Kidney (tissue), 13 donors: ENCODE measurements at regions not wholly inside any gene's neighbourhood (a gene's known extent, or its start where the extent isn't known, plus 50 kb on each side); places are given as distances from the start of the nearest gene placed in this dataset.

Experiments used
- DNase-seq, 5 donors: peaks; one replicate each; pipeline ENCODE4 v3.0.0-alpha.2; 2013 to 2020
- FAIRE-seq: peaks from 2 replicates; lab custom pipeline; 2012; peaks lifted over from hg19 to GRCh38; lab: Jason Lieb, UNC
- H3K27ac ChIP-seq, 2 donors: one replicate each; pipeline ENCODE4 v1.7.0; 2013; ENCODE audit warnings: low read depth in 2 of 2, low read length in 2 of 2, inconsistent platforms in 1 of 2
- H3K27me3 ChIP-seq: one replicate; pipeline ENCODE4 v1.7.1; 2013; ENCODE audit warnings: low read length, inconsistent platforms; ENCODE audit not compliant: control insufficient read depth, insufficient read depth
- H3K36me3 ChIP-seq, 3 donors: one replicate each; pipeline versions ENCODE4 v1.7.0 to v1.7.1; 2013; ENCODE audit warnings: low read length in 3 of 3, control low read depth in 1 of 3, inconsistent platforms in 1 of 3; ENCODE audit not compliant: insufficient read depth in 3 of 3, control insufficient read depth in 2 of 3
- H3K4me1 ChIP-seq, 3 donors: one replicate each; pipeline versions ENCODE4 v1.7.0 to v1.7.1; 2013; ENCODE audit warnings: low read length in 3 of 3, inconsistent platforms in 1 of 3, low read depth in 1 of 3; ENCODE audit not compliant: control insufficient read depth in 2 of 3, insufficient read depth in 2 of 3
- H3K4me3 ChIP-seq, 3 donors: one replicate each; pipeline versions ENCODE4 v1.7.0 to v1.8.1; 2013; ENCODE audit warnings: low read length in 3 of 3, control low read depth in 1 of 3, inconsistent platforms in 1 of 3
- H3K9ac ChIP-seq, 3 donors: one replicate each; pipeline versions ENCODE4 v1.7.0 to v1.7.1; 2013; ENCODE audit warnings: low read length in 3 of 3, control low read depth in 1 of 3, inconsistent platforms in 1 of 3
- H3K9me3 ChIP-seq, 3 donors: one replicate each; pipeline versions ENCODE4 v1.7.0 to v1.7.1; 2013; ENCODE audit warnings: low read length in 3 of 3, control low read depth in 1 of 3, inconsistent platforms in 1 of 3; ENCODE audit not compliant: control insufficient read depth in 2 of 3, insufficient read depth in 1 of 3
- intact Hi-C: fragments of 100-400 bp; cut with DNase I; formaldehyde crosslinking; loops from one replicate; pipeline ENCODE4 v1.11.1; 2022
- TF ChIP-seq, protein P1 (sequence below): IDR thresholded peaks from 3 replicates; pipeline ENCODE4 v1.5.1; 2012; ENCODE audit warnings: mild to moderate bottlenecking, moderate library complexity, borderline replicate concordance; ENCODE audit not compliant: insufficient read depth; ENCODE audit errors: extremely low read depth
- donor health status: control.
- donor health status: control.
- donor health status: control.
- donor health status: control.
- donor health status: control.
- donor health status: DM: yes; HTN: yes; CAD: no.
- donor health status: Normal renal cell carcinoma (clear cell type).

DNA sequence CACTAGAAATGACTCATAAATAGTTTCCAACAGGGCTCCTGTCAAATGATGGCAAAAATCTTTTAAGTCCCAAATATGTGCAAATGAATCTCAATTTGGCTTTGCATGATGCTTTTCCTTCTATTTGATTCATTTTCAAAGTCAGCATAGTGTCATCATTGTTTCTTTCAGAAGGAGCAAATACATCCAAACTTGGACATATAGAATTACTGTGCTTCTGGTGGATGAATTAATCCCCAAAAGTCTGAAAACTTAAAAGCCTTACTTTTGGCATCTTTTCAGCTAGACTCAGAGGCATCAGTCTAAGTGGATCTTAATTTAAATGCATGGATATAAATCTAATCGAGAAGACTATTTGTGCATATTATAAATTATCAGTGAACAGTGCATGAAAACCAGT lies 578.1 kb upstream of the FZD8 start:
- no peak for FAIRE-seq
- intact Hi-C loops: no loop called here

GRCh38 chr10:36211856-36212255 lies 569.8 kb upstream of the FZD8 start:
- H3K9me3 ChIP-seq: no peaks in the 10 kb centered on the region
- no peak overlapping the region for H3K9ac ChIP-seq
- H3K4me3 ChIP-seq: no peak overlapping the region
- FAIRE-seq (no peak), DNase-seq (no peak)
- no peaks in the 10 kb centered on the region for H3K27me3 ChIP-seq
- intact Hi-C loops: no loop called here
- H3K27ac ChIP-seq: no peak overlapping the region
- TF ChIP-seq, protein P1, sequence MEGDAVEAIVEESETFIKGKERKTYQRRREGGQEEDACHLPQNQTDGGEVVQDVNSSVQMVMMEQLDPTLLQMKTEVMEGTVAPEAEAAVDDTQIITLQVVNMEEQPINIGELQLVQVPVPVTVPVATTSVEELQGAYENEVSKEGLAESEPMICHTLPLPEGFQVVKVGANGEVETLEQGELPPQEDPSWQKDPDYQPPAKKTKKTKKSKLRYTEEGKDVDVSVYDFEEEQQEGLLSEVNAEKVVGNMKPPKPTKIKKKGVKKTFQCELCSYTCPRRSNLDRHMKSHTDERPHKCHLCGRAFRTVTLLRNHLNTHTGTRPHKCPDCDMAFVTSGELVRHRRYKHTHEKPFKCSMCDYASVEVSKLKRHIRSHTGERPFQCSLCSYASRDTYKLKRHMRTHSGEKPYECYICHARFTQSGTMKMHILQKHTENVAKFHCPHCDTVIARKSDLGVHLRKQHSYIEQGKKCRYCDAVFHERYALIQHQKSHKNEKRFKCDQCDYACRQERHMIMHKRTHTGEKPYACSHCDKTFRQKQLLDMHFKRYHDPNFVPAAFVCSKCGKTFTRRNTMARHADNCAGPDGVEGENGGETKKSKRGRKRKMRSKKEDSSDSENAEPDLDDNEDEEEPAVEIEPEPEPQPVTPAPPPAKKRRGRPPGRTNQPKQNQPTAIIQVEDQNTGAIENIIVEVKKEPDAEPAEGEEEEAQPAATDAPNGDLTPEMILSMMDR: no peak
- no peaks in the 10 kb centered on the region for H3K36me3 ChIP-seq
- H3K4me1 ChIP-seq: no peaks in the 10 kb centered on the region

More for the DNA sequence above, 578.1 kb upstream of the FZD8 start:
- Histone ChIP-seq H3K9me3 (no peaks in the 10 kb centered on the region), H3K36me3 (no peaks in the 10 kb centered on the region), H3K27ac (no peak overlapping the region), H3K9ac (no peak overlapping the region), H3K4me3 (no peak overlapping the region), H3K27me3 (no peaks in the 10 kb centered on the region), H3K4me1 (no peaks in the 10 kb centered on the region)
- TF ChIP-seq, protein P1: no peak
- no peak for DNase-seq

GRCh38 chr10:36209480-36209879 lies 567.4 kb upstream of the FZD8 start:
- TF ChIP-seq, protein P1: no peak
- Histone ChIP-seq H3K27ac (no peak overlapping the region), H3K27me3 (no peaks in the 10 kb centered on the region), H3K4me3 (no peak overlapping the region), H3K9ac (no peak overlapping the region), H3K4me1 (no peaks in the 10 kb centered on the region), H3K36me3 (no peaks in the 10 kb centered on the region), H3K9me3 (no peaks in the 10 kb centered on the region)
- DNase-seq (no peak), FAIRE-seq (no peak)
- intact Hi-C loops: no loop called here

GRCh38 chr10:36202881-36203280 lies 560.8 kb upstream of the FZD8 start:
- DNase-seq: no peak
- Histone ChIP-seq H3K36me3 (no peaks in the 10 kb centered on the region), H3K27ac (no peak overlapping the region), H3K4me3 (no peak overlapping the region), H3K27me3 (no peaks in the 10 kb centered on the region), H3K4me1 (no peaks in the 10 kb centered on the region), H3K9ac (no peak overlapping the region), H3K9me3 (no peaks in the 10 kb centered on the region)
- intact Hi-C loops: no loop called here
- peak; percentile 76 for FAIRE-seq
- TF ChIP-seq, protein P1: no peak
